GM20000 (cell line): ENCODE measurements at regions not wholly inside any gene's neighbourhood (a gene's known extent, or its start where the extent isn't known, plus 50 kb on each side); places are given as distances from the start of the nearest gene placed in this dataset.
"Not testable (repeated sequence)": the region's sequence is repeated elsewhere in the genome, so short reads cannot be mapped to it uniquely, and the experiment has no call there.

ENCODE experiments used
- DNase-seq: peaks from one replicate; pipeline ENCODE4 v3.0.0; 2012; ENCODE audit warnings: low spot score
- CTCF ChIP-seq: IDR thresholded peaks from 2 replicates; pipeline ENCODE4 v1.5.1; 2012; ENCODE audit warnings: mild to moderate bottlenecking, control low read depth; ENCODE audit errors: extremely low read depth, missing control alignments

- no peak for DNase-seq
- TF ChIP-seq CTCF = no peak
Observed at GRCh38 chr9:22649384-22649783, 202.8 kb downstream of the DMRTA1 start.

GRCh38 chr9:22650145-22650544 lies 203.5 kb downstream of the DMRTA1 start:
- no peak for TF ChIP-seq CTCF
- no peak for DNase-seq

GRCh38 chr9:22650946-22651345 lies 204.3 kb downstream of the DMRTA1 start:
- DNase-seq = no peak
- TF ChIP-seq CTCF = no peak

- TF ChIP-seq CTCF = no peak
- no peak for DNase-seq
Observed at GRCh38 chr9:22654833-22655232, 208.2 kb downstream of the DMRTA1 start.

- TF ChIP-seq CTCF = no peak
Observed at GRCh38 chr9:22657713-22658112, 211.1 kb downstream of the DMRTA1 start.

GRCh38 chr9:22658484-22658883 lies 211.9 kb downstream of the DMRTA1 start:
- not testable (repeated sequence) for DNase-seq

More at GRCh38 chr9:22657713-22658112, 211.1 kb downstream of the DMRTA1 start:
- no peak for DNase-seq

GRCh38 chr9:22682536-22682935 lies 235.9 kb downstream of the DMRTA1 start:
- no peak for TF ChIP-seq CTCF
- DNase-seq = no peak

GRCh38 chr9:22682961-22683699 lies 236.5 kb downstream of the DMRTA1 start:
- no peak for DNase-seq
- no peak for TF ChIP-seq CTCF
